Right lobe of liver (tissue), 6 donors: ENCODE measurements at regions not wholly inside any gene's neighbourhood (a gene's known extent, or its start where the extent isn't known, plus 50 kb on each side); places are given as distances from the start of the nearest gene placed in this dataset.
"Not testable (repeated sequence)": the region's sequence is repeated elsewhere in the genome, so short reads cannot be mapped to it uniquely, and the experiment has no call there.

Experiments
- ATAC-seq, 4 donors: fragments of 200-7000 bp; cut with Tn5 transposase; one replicate each; pipeline ENCODE4 v1.9.1; 2020; ENCODE audit warnings: mild to moderate bottlenecking in 4 of 4, moderate library complexity in 4 of 4
- DNase-seq, 3 donors: peaks; one replicate each; pipeline ENCODE4 v3.0.0-alpha.2; 2020
- H3K27ac ChIP-seq, 3 donors: fragments of 200-600 bp; one replicate each; pipeline ENCODE4 v1.8.0; 2022
- H3K27me3 ChIP-seq, 2 donors: fragments of 200-600 bp; one replicate each; pipeline ENCODE4 v1.8.0; 2022
- H3K36me3 ChIP-seq, 4 donors: fragments of 200-600 bp; sonication (generic) in 1 of 4; one replicate each; pipeline versions ENCODE4 v1.5.1 to v1.8.0; 2017 to 2022; ENCODE audit warnings: control low read depth in 1 of 4
- H3K4me1 ChIP-seq, 4 donors: fragments of 200-600 bp; sonication (generic) in 1 of 4; one replicate each; pipeline versions ENCODE4 v1.5.1 to v1.8.0; 2017 to 2022; ENCODE audit warnings: control low read depth in 1 of 4
- H3K4me3 ChIP-seq, 3 donors: fragments of 200-600 bp; one replicate each; pipeline ENCODE4 v1.8.0; 2022
- H3K9me3 ChIP-seq, 4 donors: fragments of 200-600 bp; sonication (generic) in 1 of 4; one replicate each; pipeline versions ENCODE4 v1.5.1 to v1.8.0; 2017 to 2022; ENCODE audit warnings: control low read depth in 1 of 4
- CTCF ChIP-seq, 4 donors: fragments of 200-600 bp in 3 of 4; fragments of 450-650 bp in 1 of 4; IDR thresholded peaks; one replicate each; pipeline versions ENCODE4 v1.5.1 to v1.8.0; 2016 to 2022; ENCODE audit warnings: antibody characterized with exemption in 4 of 4, mild to moderate bottlenecking in 2 of 4
- POLR2A ChIP-seq: fragments of 450-650 bp; IDR thresholded peaks from one replicate; pipeline ENCODE4 v1.6.1; 2017; ENCODE audit warnings: antibody characterized with exemption, mild to moderate bottlenecking
- WGBS: methylation state at CpG from one replicate; pipeline ENCODE4 v1.1.6; 2018; ENCODE audit warnings: low coverage, low lambda C conversion rate; ENCODE audit not compliant: insufficient coverage; ENCODE audit errors: missing lambda C conversion rate; 5-methylcytosine and 5-hydroxymethylcytosine counted together
- intact Hi-C, 2 donors: fragments of 100-400 bp; cut with DNase I; formaldehyde crosslinking; loops; one replicate each; pipeline versions ENCODE4 v1.11.2 to v1.14.1; 2022
- donor health status: DM: no; HTN: yes; CAD: no.
- donor health status: DM: no; HTN: no; CAD: no.
- donor health status: DM: no; HTN: no; CAD: no.
- donor health status: DM: no; HTN: yes; CAD: no.
- donor health status: DM: no; HTN: yes; CAD: no.

GRCh38 chr16:17743578-17743977 is 272.8 kb upstream of the XYLT1 start:
- intact Hi-C loops: no loop called here
- DNase-seq (no peak), ATAC-seq (no peak)
- no peak overlapping the region for H3K27ac ChIP-seq
- no peaks in the 10 kb centered on the region for H3K9me3 ChIP-seq
- H3K4me3 ChIP-seq: no peak overlapping the region
- no peaks in the 10 kb centered on the region for H3K27me3 ChIP-seq
- 53% methylated on average over 4 of the region's 4 CpGs for WGBS
- no peak for TF ChIP-seq CTCF (IDR thresholded peaks at IDR 0.05)
- no peak for TF ChIP-seq POLR2A
- H3K36me3 ChIP-seq: no peaks in the 10 kb centered on the region
- no peaks in the 10 kb centered on the region for H3K4me1 ChIP-seq

GRCh38 chr16:17743158-17743557 is 272.4 kb upstream of the XYLT1 start:
- TF ChIP-seq CTCF (IDR thresholded peaks at IDR 0.05): no peak
- TF ChIP-seq POLR2A: no peak
- intact Hi-C loops: no loop called here
- H3K9me3 ChIP-seq: no peaks in the 10 kb centered on the region
- no peaks in the 10 kb centered on the region for H3K36me3 ChIP-seq
- H3K27me3 ChIP-seq: no peaks in the 10 kb centered on the region
- WGBS: 52% methylated on average over 3 of the region's 3 CpGs
- ATAC-seq (no peak), DNase-seq (no peak)
- no peaks in the 10 kb centered on the region for H3K4me1 ChIP-seq
- no peak overlapping the region for H3K27ac ChIP-seq
- H3K4me3 ChIP-seq: no peak overlapping the region

- H3K4me3 ChIP-seq, ATAC-seq, DNase-seq, H3K27me3 ChIP-seq, H3K36me3 ChIP-seq, intact Hi-C loops, H3K4me1 ChIP-seq, H3K9me3 ChIP-seq, H3K27ac ChIP-seq: not testable (repeated sequence)
- WGBS: 32% methylated on average over 3 of the region's 3 CpGs
These were observed 264.3 kb upstream of the XYLT1 start for GRCh38 chr16:17735099-17735498.

- H3K4me1 ChIP-seq: no peaks in the 10 kb centered on the region
- H3K4me3 ChIP-seq: no peak overlapping the region
- H3K27me3 ChIP-seq: no peaks in the 10 kb centered on the region
- TF ChIP-seq POLR2A (no peak), CTCF (IDR thresholded peaks at IDR 0.05) (no peak)
- intact Hi-C loops: no loop called here
- ATAC-seq (no peak), DNase-seq (no peak)
- no peak overlapping the region for H3K27ac ChIP-seq
- H3K9me3 ChIP-seq: no peaks in the 10 kb centered on the region
- no peaks in the 10 kb centered on the region for H3K36me3 ChIP-seq
- 59% methylated on average over 2 of the region's 3 CpGs for WGBS
These were observed 259.1 kb upstream of the XYLT1 start for GRCh38 chr16:17729820-17730219.

GRCh38 chr16:17728196-17728595 is 257.4 kb upstream of the XYLT1 start:
- intact Hi-C loops: no loop called here

More at GRCh38 chr16:17728196-17728595, 257.4 kb upstream of the XYLT1 start:
- H3K4me3 ChIP-seq: no peak overlapping the region
- DNase-seq: no peak
- no peak for ATAC-seq
- TF ChIP-seq CTCF (IDR thresholded peaks at IDR 0.05) (no peak), POLR2A (no peak)
- H3K4me1 ChIP-seq: no peaks in the 10 kb centered on the region
- H3K9me3 ChIP-seq: no peaks in the 10 kb centered on the region
- WGBS: 49% methylated on average over 4 of the region's 4 CpGs
- H3K27me3 ChIP-seq: no peaks in the 10 kb centered on the region
- no peaks in the 10 kb centered on the region for H3K36me3 ChIP-seq
- no peak overlapping the region for H3K27ac ChIP-seq
